CD14-positive monocyte (primary cell): ENCODE measurements at regions not wholly inside any gene's neighbourhood (a gene's known extent, or its start where the extent isn't known, plus 50 kb on each side); places are given as distances from the start of the nearest gene placed in this dataset.

Experiments used
- DNase-seq, 3 donors: peaks; one replicate each; pipeline ENCODE4 v3.0.0-alpha.2; 2011 to 2022
- H2AFZ ChIP-seq: 2 replicates; pipeline ENCODE4 v1.6.0; 2012; ENCODE audit warnings: mild to moderate bottlenecking, low read depth, low read length, inconsistent platforms; ENCODE audit not compliant: insufficient read depth, poor library complexity, severe bottlenecking
- H3K27ac ChIP-seq, 2 donors: 1 replicate in 1 of 2; 2 replicates in 1 of 2; pipeline ENCODE4 v1.5.1; 2012 to 2013; ENCODE audit warnings: low read length in 2 of 2, control low read depth in 1 of 2, inconsistent platforms in 1 of 2, low read depth in 1 of 2, mild to moderate bottlenecking in 1 of 2
- H3K27me3 ChIP-seq, 2 donors: one replicate each; pipeline versions ENCODE4 v1.6.0 to v1.6.1; 2011 to 2013; ENCODE audit warnings: low read length in 2 of 2; ENCODE audit not compliant: control insufficient read depth in 2 of 2, insufficient read depth in 2 of 2
- H3K36me3 ChIP-seq, 2 donors: replicated peaks in 1 of 2; 1 replicate in 1 of 2; 2 replicates in 1 of 2; pipeline versions ENCODE4 v1.5.1 to v1.6.1; 2012 to 2013; ENCODE audit warnings: low read length in 2 of 2, control low read depth in 1 of 2, inconsistent platforms in 1 of 2, mild to moderate bottlenecking in 1 of 2; ENCODE audit not compliant: insufficient read depth in 2 of 2, control insufficient read depth in 1 of 2
- H3K4me1 ChIP-seq, 2 donors: 1 replicate in 1 of 2; 2 replicates in 1 of 2; pipeline versions ENCODE4 v1.5.1 to v1.6.1; 2012 to 2013; ENCODE audit warnings: low read length in 2 of 2, control low read depth in 1 of 2, inconsistent platforms in 1 of 2, mild to moderate bottlenecking in 1 of 2, moderate library complexity in 1 of 2; ENCODE audit not compliant: insufficient read depth in 2 of 2, control insufficient read depth in 1 of 2
- H3K4me2 ChIP-seq: replicated peaks from 2 replicates; pipeline ENCODE3; 2012; ENCODE audit warnings: low read length, moderate library complexity, mild to moderate bottlenecking; ENCODE audit not compliant: poor library complexity, severe bottlenecking; ENCODE audit errors: extremely low read depth
- H3K4me3 ChIP-seq, 3 experiments: fragments of 200-600 bp in 1 of 3; sonication (generic) in 1 of 3; replicated peaks in 1 of 3; 1 replicate in 2 of 3; 2 replicates in 1 of 3; pipeline ENCODE4 v1.5.1; 2011 to 2013; ENCODE audit warnings: low read length in 3 of 3, mild to moderate bottlenecking in 3 of 3, control low read depth in 2 of 3, low read depth in 2 of 3, inconsistent platforms in 1 of 3, moderate library complexity in 1 of 3
- H3K79me2 ChIP-seq: 2 replicates; pipeline ENCODE4 v1.6.0; 2012; ENCODE audit warnings: mild to moderate bottlenecking, control low read depth, inconsistent platforms, low read length, moderate library complexity; ENCODE audit not compliant: insufficient read depth
- H3K9ac ChIP-seq: 2 replicates; pipeline ENCODE4 v1.6.0; 2017; ENCODE audit warnings: low read length, mild to moderate bottlenecking; ENCODE audit not compliant: insufficient read depth, poor library complexity, severe bottlenecking
- H3K9me3 ChIP-seq, 2 donors: replicated peaks in 1 of 2; 1 replicate in 1 of 2; 2 replicates in 1 of 2; pipeline versions ENCODE4 v1.5.1 to v1.6.1; 2012 to 2013; ENCODE audit warnings: low read length in 2 of 2, control low read depth in 1 of 2; ENCODE audit not compliant: control insufficient read depth in 1 of 2, insufficient read depth in 1 of 2
- H4K20me1 ChIP-seq: 2 replicates; pipeline ENCODE4 v1.6.0; 2012; ENCODE audit warnings: mild to moderate bottlenecking, low read length, control low read depth, moderate library complexity; ENCODE audit not compliant: insufficient read depth
- H3K27ac Mint-ChIP-seq, 7 donors: one replicate each; pipeline ENCODE4 v1.8.0; 2020; ENCODE audit warnings: mild to moderate bottlenecking in 7 of 7, mixed read lengths in 7 of 7, moderate library complexity in 6 of 7, inconsistent platforms in 2 of 7
- H3K27me3 Mint-ChIP-seq, 3 donors: one replicate each; pipeline ENCODE4 v1.8.0; 2021 to 2022; ENCODE audit warnings: low read depth in 3 of 3, mild to moderate bottlenecking in 3 of 3, mixed read lengths in 3 of 3, moderate library complexity in 3 of 3, inconsistent platforms in 1 of 3
- H3K36me3 Mint-ChIP-seq, 2 donors: one replicate each; pipeline ENCODE4 v1.8.0; 2020; ENCODE audit warnings: mixed read lengths in 2 of 2, inconsistent platforms in 1 of 2, mild to moderate bottlenecking in 1 of 2
- H3K4me1 Mint-ChIP-seq: one replicate; pipeline ENCODE4 v1.8.0; 2020; ENCODE audit warnings: mild to moderate bottlenecking, mixed read lengths
- H3K4me3 Mint-ChIP-seq, 2 donors: one replicate each; pipeline ENCODE4 v1.8.0; 2020; ENCODE audit warnings: mild to moderate bottlenecking in 2 of 2, mixed read lengths in 2 of 2, moderate library complexity in 1 of 2
- H3K9me3 Mint-ChIP-seq, 7 donors: one replicate each; pipeline ENCODE4 v1.8.0; 2020 to 2022; ENCODE audit warnings: mixed read lengths in 7 of 7, mild to moderate bottlenecking in 6 of 7, moderate library complexity in 6 of 7, inconsistent platforms in 2 of 7
- CTCF ChIP-seq: fragments of 200-600 bp; IDR thresholded peaks from one replicate; pipeline ENCODE4 v1.8.0; 2022; ENCODE audit warnings: antibody characterized with exemption, mild to moderate bottlenecking
- WGBS: methylation state at CpG from one replicate; pipeline ENCODE4 v1.1.5; 2013; ENCODE audit warnings: missing lambda C conversion rate; ENCODE audit not compliant: insufficient coverage; 5-methylcytosine and 5-hydroxymethylcytosine counted together
- intact Hi-C, 2 donors: fragments of 100-400 bp; cut with micrococcal nuclease; formaldehyde crosslinking; loops; one replicate each; pipeline versions ENCODE4 v1.15.0 to v1.15.1; 2023

GRCh38 chr20:51082988-51083387 is 60.1 kb upstream of the KCNG1 start:
- H3K4me2 ChIP-seq = no peak overlapping the region
- 90% methylated on average over 3 of the region's 3 CpGs for WGBS
- H3K9ac ChIP-seq = no peak overlapping the region
- peaks cover 3 to 6% of the 10 kb centered on the region in 2 donors for H3K27me3 ChIP-seq
- DNase-seq = no peak
- H3K4me3 Mint-ChIP-seq = no peak overlapping the region
- H3K27ac ChIP-seq = no peak overlapping the region
- no peaks in the 10 kb centered on the region for H3K36me3 ChIP-seq
- no peaks in the 10 kb centered on the region for H3K79me2 ChIP-seq
- H3K27ac Mint-ChIP-seq = no peak overlapping the region
- H2AFZ ChIP-seq = no peak overlapping the region
- no peaks in the 10 kb centered on the region for H3K36me3 Mint-ChIP-seq
- H3K4me1 ChIP-seq = no peaks in the 10 kb centered on the region
- H3K4me3 ChIP-seq = no peak overlapping the region
- H3K4me1 Mint-ChIP-seq = no peaks in the 10 kb centered on the region
- no peak for TF ChIP-seq CTCF
- no peaks in the 10 kb centered on the region for H4K20me1 ChIP-seq
- intact Hi-C loops = no loop called here
- H3K27me3 Mint-ChIP-seq = peaks cover 10 to 25% (median 11%) of the 10 kb centered on the region in 3 donors
- H3K9me3 Mint-ChIP-seq = peaks cover 0 to 3% (median 0%) of the 10 kb centered on the region in 7 donors
- no peaks in the 10 kb centered on the region for H3K9me3 ChIP-seq

GRCh38 chr20:51080516-51080915 is 57.6 kb upstream of the KCNG1 start:
- H3K9me3 Mint-ChIP-seq = peaks cover 0 to 3% (median 0%) of the 10 kb centered on the region in 7 donors
- no peaks in the 10 kb centered on the region for H3K36me3 ChIP-seq
- H3K27me3 Mint-ChIP-seq = peaks cover 10 to 25% (median 18%) of the 10 kb centered on the region in 3 donors

More at GRCh38 chr20:51080516-51080915, 57.6 kb upstream of the KCNG1 start:
- Histone ChIP-seq H3K9ac (no peak overlapping the region), H2AFZ (no peak overlapping the region), H3K27ac (no peak overlapping the region), H3K4me2 (no peak overlapping the region), H3K4me3 (no peak overlapping the region), H4K20me1 (no peaks in the 10 kb centered on the region), H3K9me3 (no peaks in the 10 kb centered on the region), H3K79me2 (no peaks in the 10 kb centered on the region), H3K27me3 (no peaks in the 10 kb centered on the region), H3K4me1 (no peaks in the 10 kb centered on the region)
- TF ChIP-seq CTCF = no peak
- DNase-seq = no peak
- 83% methylated on average over 2 of the region's 3 CpGs for WGBS
- no peaks in the 10 kb centered on the region for H3K36me3 Mint-ChIP-seq
- intact Hi-C loops = no loop called here
- no peaks in the 10 kb centered on the region for H3K4me1 Mint-ChIP-seq
- no peak overlapping the region for H3K27ac Mint-ChIP-seq
- H3K4me3 Mint-ChIP-seq = no peak overlapping the region
